ENCODE measurements at regions not wholly inside any gene's neighbourhood (a gene's known extent, or its start where the extent isn't known, plus 50 kb on each side); places are given as distances from the start of the nearest gene placed in this dataset.

DNA sequence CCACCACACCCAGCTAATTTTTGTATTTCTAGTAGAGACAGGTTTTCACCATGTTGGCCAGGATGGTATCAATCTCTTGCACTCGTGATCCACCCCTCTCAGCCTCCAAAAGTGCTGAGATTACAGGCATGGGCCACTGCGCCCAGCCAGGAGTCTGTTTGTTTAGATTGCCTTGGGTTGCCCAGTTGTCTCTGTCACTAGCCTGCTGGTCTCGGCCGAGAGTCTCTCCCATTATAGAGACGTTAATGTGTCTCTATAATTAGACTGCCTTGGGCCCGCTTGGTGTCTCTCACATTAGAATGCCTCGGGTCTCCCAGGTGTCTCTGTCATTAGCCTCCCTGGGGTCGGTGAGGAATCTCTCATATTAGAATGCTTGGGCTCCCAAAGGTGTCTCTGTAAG is 1533.6 kb downstream of the UQCRFS1 start:
- TF ChIP-seq POLR2A (IDR thresholded peaks at IDR 0.05) (no peak), CTCF (IDR thresholded peaks at IDR 0.05 in 8 of 11, conservative IDR thresholded peaks at IDR 0.05 in 3 of 11) (no peak)

All from spleen (tissue), 7 donors.